ENCODE measurements at regions not wholly inside any gene's neighbourhood (a gene's known extent, or its start where the extent isn't known, plus 50 kb on each side); places are given as distances from the start of the nearest gene placed in this dataset.
A peak's percentile ranks its signal among the peaks of the same experiment; 100 is the strongest.

DNA sequence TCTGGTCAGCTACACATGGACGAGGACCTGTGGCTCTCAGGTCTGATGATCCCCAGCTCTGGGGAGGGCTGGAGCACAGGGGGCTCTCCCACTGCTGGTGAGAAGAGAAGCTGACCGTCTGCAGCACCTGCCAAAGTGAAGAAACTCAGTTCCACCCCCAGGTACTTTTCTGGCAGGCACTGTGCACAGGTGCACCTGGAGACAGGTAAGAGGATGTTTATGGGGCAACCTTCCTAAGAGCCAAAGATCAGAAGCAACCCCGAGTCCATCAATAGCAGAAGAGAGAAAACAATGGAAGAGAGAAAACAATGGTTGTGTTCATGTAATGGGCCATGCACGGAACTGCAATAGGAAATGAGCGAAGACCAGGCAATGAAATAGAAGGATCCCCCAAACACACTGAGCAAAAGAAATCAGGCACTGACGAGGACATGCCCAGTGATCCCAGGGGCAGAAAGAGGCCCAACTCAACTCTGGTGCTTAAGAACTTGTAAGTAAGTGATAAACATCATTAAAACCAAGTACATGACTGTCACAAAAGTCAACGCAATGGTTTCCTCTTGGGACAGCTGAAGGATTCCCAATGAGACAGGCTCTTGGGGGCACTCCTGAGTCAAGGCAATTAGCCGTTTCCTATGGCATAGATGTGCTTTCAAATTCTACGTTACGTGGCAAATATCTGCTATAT is 95.0 kb upstream of the ALDH1A3 start:
- DNase-seq (ENCODE audit: low read depth), result no peak

- peak; percentile 17 for DNase-seq (ENCODE audit: low read depth)
Measured at GRCh38 chr15:100785181-100786138, 94.2 kb upstream of the ALDH1A3 start.

DNA sequence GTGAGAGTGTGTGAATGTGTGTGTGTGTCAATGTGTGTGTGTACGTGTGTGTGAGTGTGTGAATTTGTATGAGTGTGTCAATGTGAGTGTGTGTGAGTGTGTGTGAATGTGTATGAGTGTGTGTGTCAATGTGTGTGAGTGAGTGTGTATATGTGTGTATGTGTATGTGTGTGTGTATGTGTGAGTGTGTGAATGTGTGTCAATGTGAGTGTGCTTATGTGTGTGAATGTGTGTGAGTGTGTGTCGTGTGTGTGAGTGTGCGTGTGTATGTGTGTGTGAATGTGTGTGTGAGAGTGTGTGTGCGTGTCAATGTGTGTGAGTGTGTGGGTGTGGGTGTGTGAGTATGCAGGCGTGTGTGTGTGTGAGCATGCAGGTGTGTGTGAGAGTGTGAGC is 93.5 kb upstream of the ALDH1A3 start:
- DNase-seq (ENCODE audit: low read depth), result no peak

- DNase-seq (ENCODE audit: low read depth), result no peak
Measured at GRCh38 chr15:100786901-100787566, 92.6 kb upstream of the ALDH1A3 start.

GRCh38 chr15:100787567-100788417 is 91.8 kb upstream of the ALDH1A3 start:
- no peak for DNase-seq (ENCODE audit: low read depth)

GRCh38 chr15:100788418-100789105 is 91.1 kb upstream of the ALDH1A3 start:
- DNase-seq (ENCODE audit: low read depth), result no peak

- no peak for DNase-seq (ENCODE audit: low read depth)
Measured at GRCh38 chr15:100790786-100791265, 88.8 kb upstream of the ALDH1A3 start.

- no peak for DNase-seq (ENCODE audit: low read depth)
Measured at GRCh38 chr15:100794008-100794407, 85.6 kb upstream of the ALDH1A3 start.

GRCh38 chr15:100801256-100801900 is 78.3 kb upstream of the ALDH1A3 start:
- DNase-seq (ENCODE audit: low read depth), result no peak

- DNase-seq (ENCODE audit: low read depth), result no peak
Measured at GRCh38 chr15:100802421-100803170, 77.0 kb upstream of the ALDH1A3 start.

DNA sequence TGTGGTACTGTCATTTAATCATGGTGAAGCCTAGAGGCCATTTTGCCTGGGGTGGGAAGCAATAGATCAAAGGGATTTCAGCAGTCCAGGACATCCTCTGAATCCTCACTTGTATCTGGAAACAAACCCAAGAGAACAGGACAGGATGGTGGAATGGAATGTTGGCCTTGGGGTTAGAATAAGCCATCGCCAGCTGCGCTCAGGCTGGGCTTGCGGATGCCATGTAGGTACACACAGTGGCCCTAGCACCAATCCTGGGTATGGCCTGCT is 76.5 kb upstream of the ALDH1A3 start:
- no peak for DNase-seq (ENCODE audit: low read depth)

DNA sequence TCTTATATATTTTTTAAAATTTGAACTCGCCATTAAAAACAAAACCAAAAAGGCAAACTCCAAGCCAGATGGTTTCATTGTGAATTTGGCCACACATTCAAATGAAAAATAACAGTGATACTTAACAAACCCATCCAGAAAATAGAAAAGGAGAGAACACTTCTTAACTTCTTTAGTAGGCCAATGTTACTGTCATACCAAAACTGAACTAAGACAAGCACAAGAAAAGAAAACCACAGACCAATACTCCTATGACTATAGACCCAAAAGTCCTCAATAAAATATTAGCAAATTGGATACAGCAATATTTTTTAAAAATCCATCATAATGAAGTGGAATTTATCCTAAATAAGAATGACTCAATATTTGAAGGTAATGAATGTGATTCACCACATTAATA is 73.5 kb upstream of the ALDH1A3 start:
- no peak for DNase-seq (ENCODE audit: low read depth)

- no peak for DNase-seq (ENCODE audit: low read depth)
Measured at GRCh38 chr15:100807028-100807427, 72.6 kb upstream of the ALDH1A3 start.

DNA sequence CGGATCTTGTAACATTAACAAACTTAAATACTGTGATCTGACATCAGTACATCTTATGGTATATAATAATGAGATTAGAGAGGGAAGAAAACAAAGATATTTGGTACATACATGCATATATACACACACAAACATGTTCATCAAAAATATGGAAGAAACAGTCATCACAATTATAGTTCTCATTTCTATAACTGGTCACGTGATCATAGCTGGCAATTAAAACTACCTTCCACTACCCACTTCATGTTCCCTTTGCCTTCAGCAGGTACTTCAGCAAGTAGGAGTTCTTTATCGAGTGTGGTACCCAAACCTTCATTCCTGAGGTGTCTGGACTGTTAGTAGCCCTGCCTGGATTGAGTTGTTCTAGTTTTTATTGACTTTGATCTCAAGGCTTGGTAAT is 70.9 kb upstream of the ALDH1A3 start:
- no peak for DNase-seq (ENCODE audit: low read depth)

DNA sequence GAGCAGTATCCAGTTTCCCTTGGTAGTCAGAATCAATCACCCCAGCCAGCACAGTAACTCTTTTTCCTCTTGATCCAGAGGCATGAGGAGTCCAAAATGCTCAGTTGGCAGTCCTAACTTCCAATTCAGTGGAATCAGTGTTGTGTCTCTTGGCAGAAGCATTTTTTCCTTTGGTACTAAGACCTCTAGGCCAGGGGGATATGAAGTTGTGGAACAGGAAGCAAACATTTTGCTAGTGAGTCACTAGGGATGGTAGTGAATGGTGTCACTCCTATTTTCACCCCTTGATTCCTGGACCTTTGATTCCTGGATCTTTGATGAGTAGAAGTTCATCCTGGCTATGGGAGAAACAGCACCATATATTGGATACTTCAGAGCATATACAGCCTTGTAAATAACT is 70.5 kb upstream of the ALDH1A3 start:
- peak; percentile 58 for DNase-seq (ENCODE audit: low read depth)

GRCh38 chr15:100809587-100809986 is 70.0 kb upstream of the ALDH1A3 start:
- peak; percentile 21 for DNase-seq (ENCODE audit: low read depth)

DNA sequence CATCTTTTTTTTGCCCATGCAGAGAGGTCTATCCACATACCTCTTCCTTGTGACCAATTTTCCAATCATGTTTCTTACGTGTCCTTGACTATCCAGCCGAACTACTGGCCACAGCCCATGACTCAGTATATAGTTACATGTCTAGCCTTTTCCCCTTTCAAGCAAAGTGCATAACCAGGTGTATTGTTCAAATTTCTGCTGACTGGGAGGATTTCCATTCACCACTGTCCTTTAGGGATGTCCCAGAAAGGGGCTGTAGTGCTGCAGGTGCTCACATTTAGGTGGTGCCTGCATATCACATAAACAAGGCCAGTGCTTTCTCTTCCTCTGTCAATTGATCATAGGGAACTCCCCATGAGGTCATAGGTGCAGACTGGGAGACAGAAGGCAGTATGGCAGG is 69.4 kb upstream of the ALDH1A3 start:
- DNase-seq (ENCODE audit: low read depth), result no peak

GRCh38 chr15:100810831-100811230 is 68.8 kb upstream of the ALDH1A3 start:
- DNase-seq (ENCODE audit: low read depth), result no peak

DNA sequence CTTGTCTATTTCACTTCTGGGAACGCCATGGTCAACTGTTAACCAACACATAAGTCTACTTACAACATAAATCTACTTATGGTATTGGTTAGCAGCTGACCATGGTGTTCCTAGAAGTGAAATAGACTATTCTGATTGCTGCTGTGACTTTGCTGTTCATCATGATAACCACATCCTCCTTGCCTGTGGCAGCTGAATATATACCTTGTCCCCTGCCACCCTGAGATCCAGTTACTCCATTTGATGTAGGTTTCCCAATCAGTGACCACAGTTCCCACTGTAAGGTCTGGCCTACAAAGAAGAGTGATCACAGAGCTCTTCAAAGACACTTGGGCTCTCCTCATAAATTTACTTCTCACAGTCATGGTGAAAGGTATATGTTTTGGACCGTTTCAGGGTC is 66.8 kb upstream of the ALDH1A3 start:
- no peak for DNase-seq (ENCODE audit: low read depth)

DNA sequence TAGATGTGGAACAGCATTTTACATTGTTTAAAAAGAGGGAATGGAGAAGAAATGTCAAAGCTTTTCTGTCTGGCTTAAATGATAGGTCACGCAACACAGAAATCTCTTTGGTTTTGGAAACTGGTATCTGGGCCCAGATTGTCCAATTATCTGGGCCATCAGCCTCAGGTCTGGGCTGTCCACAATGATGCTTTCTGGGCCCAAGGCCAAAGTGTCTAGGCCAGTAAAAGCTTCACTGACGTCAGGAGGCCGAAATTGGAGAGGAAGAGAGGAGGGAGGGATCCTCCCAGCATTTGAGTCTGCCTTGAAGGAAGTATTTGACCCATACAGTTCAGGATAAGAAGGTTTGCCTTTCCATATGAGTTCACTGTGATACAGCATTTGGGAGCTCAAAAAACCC is 60.7 kb upstream of the ALDH1A3 start:
- no peak for DNase-seq (ENCODE audit: low read depth)
